ENCODE measurements at regions not wholly inside any gene's neighbourhood (a gene's known extent, or its start where the extent isn't known, plus 50 kb on each side); places are given as distances from the start of the nearest gene placed in this dataset.
A peak's percentile ranks its signal among the peaks of the same experiment; 100 is the strongest.

- peak; percentile 41 for DNase-seq
These were observed 1176.0 kb upstream of the GJE1 start for GRCh38 chr6:140956571-140957369.

DNA sequence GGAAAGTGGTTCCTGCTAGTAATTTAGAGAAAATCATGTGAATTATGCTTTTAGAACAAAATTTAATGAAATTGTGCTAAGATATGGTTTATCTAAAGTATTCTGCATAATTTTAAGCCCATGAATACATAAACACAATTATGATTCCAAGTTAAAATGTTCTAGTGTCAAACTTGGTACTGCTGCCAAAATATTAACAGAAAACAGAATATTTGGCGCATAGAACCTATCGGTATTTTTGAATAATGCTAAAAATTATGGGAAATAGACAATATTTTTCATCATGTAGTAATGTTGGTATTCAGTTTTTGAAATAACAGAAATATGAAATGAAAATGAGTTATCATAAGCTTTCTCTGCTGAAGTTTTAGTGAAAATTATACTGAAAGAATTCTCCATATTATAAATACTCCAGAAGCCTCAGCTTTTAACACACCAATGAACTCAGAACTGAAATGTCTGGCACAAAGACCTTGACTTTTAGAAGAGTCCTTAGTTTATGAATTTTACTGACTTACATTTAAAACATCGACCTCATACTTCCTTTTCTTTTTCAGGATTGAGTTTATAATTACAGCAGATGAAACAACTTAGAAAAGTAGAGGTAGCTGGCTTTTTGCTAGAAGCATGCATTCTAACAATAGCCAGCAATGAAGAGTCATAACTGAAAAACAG is 1192.3 kb upstream of the GJE1 start:
- no peak for DNase-seq

- DNase-seq, result no peak
These were observed 1199.8 kb upstream of the GJE1 start for GRCh38 chr6:140932909-140933308.

DNA sequence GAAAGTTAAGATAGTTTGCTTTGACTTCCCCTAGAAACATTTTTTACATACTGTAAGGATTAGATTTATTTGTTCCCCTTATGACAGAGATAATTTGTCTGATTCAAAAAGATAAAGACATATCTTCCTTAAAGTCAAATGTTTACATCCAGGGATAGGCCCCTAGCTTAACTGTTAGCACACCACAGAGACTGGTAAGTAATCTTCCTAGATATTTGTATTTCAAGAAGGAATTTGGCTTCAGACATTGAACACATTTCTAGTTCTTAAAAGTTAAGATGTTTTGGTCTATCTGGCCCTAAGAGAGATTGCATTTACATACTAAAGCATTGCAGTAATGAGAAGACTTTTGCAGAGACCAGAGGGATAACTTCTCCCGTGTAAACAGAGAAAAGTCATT is 1201.1 kb upstream of the GJE1 start:
- no peak for DNase-seq

GRCh38 chr6:140929121-140929520 is 1203.6 kb upstream of the GJE1 start:
- no peak for DNase-seq

- DNase-seq, result no peak
These were observed 1209.7 kb upstream of the GJE1 start for GRCh38 chr6:140923048-140923447.

- DNase-seq, result peak; percentile 11
These were observed 1211.1 kb upstream of the GJE1 start for GRCh38 chr6:140921366-140922226.

DNA sequence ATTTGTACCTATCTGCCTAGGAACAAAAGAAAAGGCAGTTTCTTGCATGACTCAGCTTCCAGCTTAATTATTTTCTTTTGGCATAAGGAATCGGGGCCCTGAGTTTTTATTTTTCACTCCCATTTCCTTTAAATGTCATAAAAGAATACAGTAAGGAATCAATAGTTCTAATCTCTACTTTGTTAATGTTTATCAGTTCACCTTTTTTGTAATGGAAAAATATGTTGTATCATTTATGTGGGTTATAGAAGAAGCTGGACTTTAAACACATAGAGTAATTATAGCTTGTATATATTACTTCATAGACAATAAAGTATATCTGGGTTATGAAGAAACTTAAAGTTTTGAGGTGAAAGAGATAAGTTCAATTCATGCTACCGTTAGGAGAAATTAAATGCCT is 1214.8 kb upstream of the GJE1 start:
- DNase-seq, result no peak

DNA sequence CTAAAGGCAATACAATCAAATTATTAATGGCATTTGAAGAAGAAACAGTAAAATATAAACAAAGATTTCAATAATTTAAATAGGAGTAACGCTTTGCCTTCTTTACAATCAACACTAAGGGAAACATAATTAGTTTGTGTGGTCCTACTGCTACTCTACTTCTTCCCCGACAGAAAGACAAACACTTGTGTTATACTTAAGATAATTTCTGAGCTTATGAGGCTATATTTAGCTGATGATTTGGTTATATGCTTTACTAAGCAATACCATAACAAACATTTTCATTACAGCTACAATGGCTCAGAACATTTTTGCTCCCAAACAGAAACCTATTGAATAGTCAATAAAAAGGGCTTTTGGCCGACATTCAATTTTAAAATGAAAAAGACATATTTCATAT is 1217.2 kb upstream of the GJE1 start:
- DNase-seq, result no peak

- DNase-seq, result peak; percentile 35
These were observed 1217.6 kb upstream of the GJE1 start for GRCh38 chr6:140915103-140915502.

DNA sequence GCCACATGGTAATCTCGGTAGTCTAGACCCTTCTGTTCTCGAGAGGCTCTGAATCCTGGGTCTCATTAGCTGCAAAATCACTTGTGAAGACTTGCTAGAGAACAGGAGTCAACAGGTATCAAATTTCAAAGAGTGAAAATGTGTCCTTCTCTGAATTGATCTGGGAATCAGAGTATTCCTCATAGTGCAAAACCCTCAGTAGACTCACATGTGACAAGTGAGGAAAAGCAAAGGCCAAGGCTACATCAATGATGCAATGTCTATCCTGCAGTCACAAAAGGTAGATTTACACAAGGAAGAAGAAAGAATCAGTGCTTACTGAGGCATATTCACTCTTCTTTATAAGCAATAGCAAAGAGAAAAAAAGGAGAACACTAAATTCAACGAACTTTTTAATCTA is 1220.0 kb upstream of the GJE1 start:
- no peak for DNase-seq

DNA sequence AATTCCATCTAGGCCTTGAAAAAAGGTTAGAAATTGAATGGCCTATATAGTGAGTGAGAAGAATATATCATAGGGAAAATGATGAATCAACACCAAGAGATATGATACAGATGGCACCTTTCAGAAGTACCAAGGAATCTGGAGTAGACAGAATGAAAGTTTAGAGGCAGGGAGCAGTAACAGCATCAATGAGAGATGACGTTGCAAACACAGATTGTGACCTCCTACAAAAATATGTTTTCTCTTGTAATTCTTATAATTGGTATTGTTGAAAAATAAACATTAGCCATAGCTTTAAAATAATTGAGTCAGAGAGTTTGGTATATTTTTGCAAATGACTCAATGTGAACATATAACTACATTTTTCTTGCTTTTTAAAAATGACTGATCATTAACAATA is 1223.1 kb upstream of the GJE1 start:
- DNase-seq, result no peak

GRCh38 chr6:140909156-140909555 is 1223.6 kb upstream of the GJE1 start:
- no peak for DNase-seq

DNA sequence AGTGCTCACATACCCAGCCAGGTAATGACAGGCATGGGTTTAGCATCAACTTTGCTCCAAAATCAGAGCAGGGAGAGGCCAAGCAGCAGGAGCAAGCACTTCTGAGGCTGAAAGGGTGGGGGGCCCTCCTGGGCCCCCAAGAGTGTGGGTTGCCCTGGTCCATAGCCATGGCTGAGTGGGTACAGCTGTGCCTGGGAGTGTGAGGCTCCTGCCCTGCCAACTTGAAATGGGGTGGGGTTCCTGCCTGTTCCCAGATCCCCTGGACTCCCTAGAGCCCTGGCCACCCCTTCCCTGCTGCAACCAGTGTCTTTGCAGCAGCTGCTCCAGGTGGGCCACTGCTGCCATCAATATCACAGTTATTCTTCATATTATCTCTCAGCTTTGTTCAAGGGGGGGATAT is 1224.2 kb upstream of the GJE1 start:
- DNase-seq, result no peak

DNA sequence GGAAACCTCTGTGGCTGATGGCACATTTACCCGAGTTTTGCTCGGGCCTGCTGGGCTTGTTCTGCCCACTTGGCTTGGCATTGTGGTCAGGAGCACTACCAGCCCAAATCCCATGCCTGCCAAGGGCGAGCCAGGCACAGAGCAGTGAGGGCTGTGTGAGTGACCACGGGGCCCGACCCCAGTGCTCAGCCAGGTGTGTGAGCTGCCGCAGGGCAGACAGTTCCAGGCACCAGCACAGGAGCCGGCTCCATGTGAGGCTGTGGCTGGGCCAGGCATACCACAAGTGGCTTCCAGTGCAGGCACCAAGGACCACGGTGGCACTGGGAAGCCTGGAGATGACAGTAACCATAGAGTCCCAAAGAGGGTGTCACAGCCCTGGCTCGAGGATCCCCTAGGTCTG is 1225.5 kb upstream of the GJE1 start:
- no peak for DNase-seq

DNA sequence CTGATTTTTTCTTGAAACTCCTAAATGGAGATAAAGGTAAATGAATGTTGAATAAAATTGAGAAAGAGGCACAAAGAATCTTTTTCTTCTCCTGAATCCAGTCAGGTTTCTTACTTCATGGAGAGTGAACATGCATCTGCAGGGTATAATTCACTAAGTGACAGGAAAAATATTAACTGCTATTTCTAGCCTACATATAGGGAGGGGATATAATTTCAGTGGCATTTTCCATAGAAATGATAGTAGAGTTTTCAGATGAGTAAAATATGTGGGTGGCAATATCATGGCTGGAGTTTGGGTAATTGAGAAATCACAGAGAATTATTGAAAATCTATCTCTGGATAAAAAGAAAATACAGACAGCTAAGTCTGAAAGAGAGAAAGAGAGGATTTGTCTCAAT is 1227.0 kb upstream of the GJE1 start:
- no peak for DNase-seq

DNA sequence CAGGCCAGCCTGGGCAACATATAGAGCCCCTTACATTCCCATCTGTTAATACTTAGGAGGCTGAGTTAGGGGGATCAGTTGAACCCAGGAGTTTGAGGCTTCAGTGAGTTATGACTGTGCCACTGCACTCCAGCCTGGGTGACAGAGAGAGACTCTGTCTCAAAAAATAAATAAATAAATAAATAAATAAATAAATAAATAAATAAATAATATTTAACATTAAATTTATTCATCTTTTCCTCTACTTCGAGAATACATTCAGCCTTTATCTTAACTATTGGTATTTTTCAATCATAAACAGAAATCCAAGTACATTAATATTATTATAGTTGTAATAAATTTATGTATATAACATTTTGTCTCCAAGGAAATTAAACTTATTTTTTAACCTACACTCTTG is 1227.7 kb upstream of the GJE1 start:
- DNase-seq, result no peak

DNA sequence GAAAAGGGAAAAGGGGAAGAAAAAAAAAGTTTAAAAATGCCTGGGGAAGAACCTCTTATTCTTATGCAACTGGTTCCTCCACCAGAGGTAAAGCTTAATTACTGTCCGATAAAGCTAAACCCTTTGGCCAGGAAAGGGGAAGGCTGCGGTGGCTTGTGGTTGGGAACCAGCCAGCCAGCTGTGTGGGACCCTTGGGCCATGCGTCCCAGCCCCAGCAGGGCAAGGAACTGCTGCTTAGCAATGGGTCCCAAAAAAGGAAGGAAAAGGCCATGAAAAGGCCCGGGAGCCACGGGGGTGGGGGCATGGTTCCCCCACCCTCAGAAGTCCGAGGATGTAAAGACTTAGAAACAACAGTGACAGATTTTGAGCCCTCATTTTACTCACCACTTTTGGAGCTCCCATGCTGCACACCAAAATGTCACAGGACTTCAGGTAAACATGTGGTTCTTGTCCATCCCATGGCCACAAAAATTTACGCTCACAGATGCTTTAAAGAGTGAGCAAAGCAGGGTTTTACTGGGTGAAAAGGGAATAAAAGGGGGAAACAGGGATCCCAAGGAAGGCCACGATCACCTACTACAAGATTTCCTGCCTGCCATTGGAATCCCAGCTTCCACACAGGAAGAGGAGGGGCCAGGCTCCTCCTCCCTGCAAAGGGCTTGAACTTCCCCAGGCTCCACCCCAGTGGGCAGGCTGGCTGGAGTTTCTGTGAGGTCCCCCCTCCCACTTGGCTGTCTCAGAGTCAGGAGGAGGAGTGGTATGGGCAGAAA is 1234.7 kb upstream of the GJE1 start:
- DNase-seq, result no peak

DNA sequence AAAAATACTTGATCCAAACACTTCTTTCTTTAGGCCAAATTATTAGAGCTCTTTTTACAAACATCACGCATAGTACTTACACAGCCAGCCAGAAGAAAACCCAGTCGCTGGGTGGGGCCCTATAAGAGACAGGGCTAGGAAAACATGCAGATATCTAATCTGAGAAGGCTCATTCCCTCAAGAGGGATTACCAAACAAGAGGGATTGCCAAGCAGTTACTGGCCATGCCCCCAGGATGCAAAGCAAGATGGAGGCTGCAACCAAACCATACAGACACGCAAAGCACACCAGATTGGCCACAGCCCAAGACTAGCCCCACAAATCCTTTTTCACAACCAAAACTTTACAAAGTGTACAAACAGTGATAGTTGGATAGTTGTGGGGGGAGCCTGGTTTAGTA is 1235.4 kb upstream of the GJE1 start:
- no peak for DNase-seq

- no peak for DNase-seq
These were observed 1239.3 kb upstream of the GJE1 start for GRCh38 chr6:140893432-140893831.

GRCh38 chr6:140879946-140880345 is 1252.8 kb upstream of the GJE1 start:
- no peak for DNase-seq

DNA sequence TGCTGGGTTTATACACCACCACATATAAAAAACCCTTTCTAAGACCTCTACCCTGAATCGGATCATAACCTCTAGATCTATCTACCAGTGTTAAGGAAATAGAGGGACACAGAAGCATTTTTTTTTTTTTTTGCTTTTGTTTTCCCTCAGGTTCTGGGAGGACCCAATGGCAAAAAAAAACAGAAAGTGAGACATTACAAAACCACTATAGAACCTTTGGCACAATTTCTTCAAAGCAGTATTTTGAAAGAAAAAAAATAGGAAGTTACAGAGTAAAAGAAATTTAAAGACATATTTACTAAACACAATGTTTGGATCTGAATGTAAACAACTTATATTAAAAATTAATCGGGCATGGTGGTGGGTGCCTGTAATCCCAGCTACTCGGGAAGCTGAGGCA is 1258.7 kb upstream of the GJE1 start:
- DNase-seq, result no peak

GRCh38 chr6:140872885-140873284 is 1259.8 kb upstream of the GJE1 start:
- DNase-seq, result no peak
